ENCODE measurements at regions not wholly inside any gene's neighbourhood (a gene's known extent, or its start where the extent isn't known, plus 50 kb on each side); places are given as distances from the start of the nearest gene placed in this dataset.

DNA sequence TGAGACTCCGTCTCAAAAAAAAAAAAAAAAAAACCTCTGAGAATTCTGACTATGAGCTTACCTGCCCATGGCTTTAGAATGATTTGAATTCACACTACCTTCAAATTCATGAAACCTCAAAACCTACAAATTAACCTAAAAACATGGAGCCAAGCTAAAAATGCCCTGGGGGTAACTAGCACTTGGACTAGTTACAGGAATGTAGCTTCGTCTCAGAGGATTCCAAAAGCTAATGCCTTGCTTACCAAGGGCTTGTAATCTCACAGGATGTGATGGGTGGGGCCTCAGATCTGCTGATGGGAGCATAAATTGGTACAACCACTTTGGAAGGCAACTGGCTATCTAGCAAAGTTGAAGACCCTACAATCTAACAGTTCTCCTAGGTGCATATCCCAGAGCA is 79.4 kb upstream of the SPRY1 start:
- peaks cover 45% of the 10 kb centered on the region for H3K4me1 Mint-ChIP-seq
- no peaks in the 10 kb centered on the region for H3K27me3 Mint-ChIP-seq (ENCODE audit: low read depth)
- peaks cover 23% of the 10 kb centered on the region for H3K36me3 Mint-ChIP-seq (ENCODE audit: low read depth)
- TF ChIP-seq, protein P1, sequence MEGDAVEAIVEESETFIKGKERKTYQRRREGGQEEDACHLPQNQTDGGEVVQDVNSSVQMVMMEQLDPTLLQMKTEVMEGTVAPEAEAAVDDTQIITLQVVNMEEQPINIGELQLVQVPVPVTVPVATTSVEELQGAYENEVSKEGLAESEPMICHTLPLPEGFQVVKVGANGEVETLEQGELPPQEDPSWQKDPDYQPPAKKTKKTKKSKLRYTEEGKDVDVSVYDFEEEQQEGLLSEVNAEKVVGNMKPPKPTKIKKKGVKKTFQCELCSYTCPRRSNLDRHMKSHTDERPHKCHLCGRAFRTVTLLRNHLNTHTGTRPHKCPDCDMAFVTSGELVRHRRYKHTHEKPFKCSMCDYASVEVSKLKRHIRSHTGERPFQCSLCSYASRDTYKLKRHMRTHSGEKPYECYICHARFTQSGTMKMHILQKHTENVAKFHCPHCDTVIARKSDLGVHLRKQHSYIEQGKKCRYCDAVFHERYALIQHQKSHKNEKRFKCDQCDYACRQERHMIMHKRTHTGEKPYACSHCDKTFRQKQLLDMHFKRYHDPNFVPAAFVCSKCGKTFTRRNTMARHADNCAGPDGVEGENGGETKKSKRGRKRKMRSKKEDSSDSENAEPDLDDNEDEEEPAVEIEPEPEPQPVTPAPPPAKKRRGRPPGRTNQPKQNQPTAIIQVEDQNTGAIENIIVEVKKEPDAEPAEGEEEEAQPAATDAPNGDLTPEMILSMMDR (conservative IDR thresholded peaks at IDR 0.05), result no peak
- no peak overlapping the region for H3K27ac Mint-ChIP-seq (ENCODE audit: unreplicated experiment)
- no peak for DNase-seq (ENCODE audit: low read depth, low spot score)
- H3K9me3 Mint-ChIP-seq, result peaks cover 12% of the 10 kb centered on the region
- H3K4me3 Mint-ChIP-seq, result no peak overlapping the region

DNA sequence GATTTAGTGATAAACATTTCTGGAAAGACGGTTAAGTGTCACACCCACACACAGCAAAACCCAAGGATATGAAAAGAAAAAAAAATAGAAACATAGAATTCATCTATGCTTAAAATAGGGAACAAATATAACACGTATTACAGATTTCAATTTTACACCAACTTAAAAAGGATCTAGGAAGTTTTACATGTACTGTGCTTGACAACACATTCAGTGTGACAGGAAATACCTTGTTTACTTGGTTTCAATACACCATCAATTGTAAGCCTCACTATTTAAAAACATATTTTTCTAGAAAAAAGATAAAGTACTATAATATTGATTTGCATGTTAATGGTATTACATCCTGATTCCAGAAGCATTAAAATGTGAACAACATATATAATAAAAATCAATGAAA is 77.0 kb upstream of the SPRY1 start:
- Mint-ChIP-seq H3K36me3 (ENCODE audit: low read depth) (peaks cover 35% of the 10 kb centered on the region), H3K27me3 (ENCODE audit: low read depth) (no peaks in the 10 kb centered on the region), H3K9me3 (peaks cover 23% of the 10 kb centered on the region), H3K4me1 (peaks cover 27% of the 10 kb centered on the region), H3K27ac (ENCODE audit: unreplicated experiment) (no peak overlapping the region), H3K4me3 (no peak overlapping the region)
- DNase-seq (ENCODE audit: low read depth, low spot score), result no peak
- TF ChIP-seq, protein P1 (conservative IDR thresholded peaks at IDR 0.05), result no peak

DNA sequence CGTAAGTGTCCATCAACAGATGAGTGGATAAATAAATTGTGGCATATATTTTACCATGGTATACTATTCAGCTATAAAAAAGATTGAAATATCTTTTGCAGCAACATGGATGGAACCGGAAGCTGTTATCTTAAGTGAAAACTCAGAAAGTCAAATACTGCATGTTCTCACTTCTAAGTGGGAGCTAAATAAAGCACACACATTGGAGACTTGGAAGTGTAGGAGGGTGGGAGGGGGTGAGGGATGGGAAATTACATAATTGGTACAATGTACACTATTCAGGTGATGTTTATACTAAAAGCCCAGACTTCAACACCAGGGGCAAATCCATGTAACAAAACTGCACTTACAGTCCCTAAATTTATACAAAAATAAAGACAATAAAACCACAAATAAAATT is 72.6 kb upstream of the SPRY1 start:
- DNase-seq (ENCODE audit: low read depth, low spot score), result no peak
- peaks cover 28% of the 10 kb centered on the region for H3K9me3 Mint-ChIP-seq
- H3K36me3 Mint-ChIP-seq (ENCODE audit: low read depth), result peaks cover 42% of the 10 kb centered on the region
- H3K27me3 Mint-ChIP-seq (ENCODE audit: low read depth), result no peaks in the 10 kb centered on the region
- H3K4me3 Mint-ChIP-seq, result no peak overlapping the region
- H3K4me1 Mint-ChIP-seq, result peaks cover 16% of the 10 kb centered on the region
- no peak overlapping the region for H3K27ac Mint-ChIP-seq (ENCODE audit: unreplicated experiment)
- TF ChIP-seq, protein P1 (conservative IDR thresholded peaks at IDR 0.05), result no peak

DNA sequence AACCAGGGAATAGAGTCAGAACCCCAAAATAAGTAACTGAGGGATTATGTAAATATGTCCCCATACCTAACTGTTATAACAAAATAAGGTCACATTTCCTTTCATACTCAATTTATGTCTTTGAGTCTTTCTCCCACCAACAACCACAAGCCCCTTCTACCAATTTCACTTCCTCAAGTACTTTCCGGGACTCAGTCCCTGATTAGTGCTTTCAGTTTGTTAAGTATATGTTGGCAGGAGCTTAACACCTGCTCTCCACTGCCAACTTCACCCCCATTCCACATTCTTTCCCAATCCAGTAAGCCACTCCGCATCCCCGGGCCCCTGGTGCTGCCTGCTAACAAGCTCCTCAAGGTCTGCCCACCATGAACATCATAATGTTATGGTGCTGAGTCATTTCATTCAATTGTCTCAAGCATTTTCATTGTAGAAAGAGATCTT is 71.3 kb upstream of the SPRY1 start:
- peaks cover 42% of the 10 kb centered on the region for H3K36me3 Mint-ChIP-seq (ENCODE audit: low read depth)
- peaks cover 6% of the 10 kb centered on the region for H3K4me1 Mint-ChIP-seq
- H3K4me3 Mint-ChIP-seq, result no peak overlapping the region
- H3K9me3 Mint-ChIP-seq, result peaks cover 32% of the 10 kb centered on the region
- H3K27ac Mint-ChIP-seq (ENCODE audit: unreplicated experiment), result no peak overlapping the region
- TF ChIP-seq, protein P1 (conservative IDR thresholded peaks at IDR 0.05), result no peak
- H3K27me3 Mint-ChIP-seq (ENCODE audit: low read depth), result no peaks in the 10 kb centered on the region
- no peak for DNase-seq (ENCODE audit: low read depth, low spot score)

DNA sequence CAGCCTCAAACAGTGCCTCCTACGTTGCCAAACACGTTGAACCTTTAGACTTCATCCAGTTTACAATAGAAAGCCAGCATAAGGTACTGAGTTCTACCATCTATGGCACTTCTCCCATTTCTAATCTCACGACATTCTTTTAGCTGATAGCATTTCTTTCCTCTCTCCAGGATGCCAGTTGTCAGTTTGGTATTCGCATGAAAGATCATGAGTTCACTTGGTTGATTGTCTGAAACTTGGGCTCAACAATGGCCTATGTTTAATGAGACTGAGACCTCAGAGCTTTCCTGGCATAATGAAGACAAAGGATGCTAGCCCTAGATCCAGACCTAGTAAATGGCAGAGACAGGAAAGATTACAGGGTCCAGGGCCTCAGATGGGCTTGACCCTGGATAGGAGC is 69.2 kb upstream of the SPRY1 start:
- no peaks in the 10 kb centered on the region for H3K27me3 Mint-ChIP-seq (ENCODE audit: low read depth)
- DNase-seq (ENCODE audit: low read depth, low spot score), result no peak
- peaks cover 24% of the 10 kb centered on the region for H3K9me3 Mint-ChIP-seq

More for the DNA sequence above, 69.2 kb upstream of the SPRY1 start:
- Mint-ChIP-seq H3K36me3 (ENCODE audit: low read depth) (peaks cover 42% of the 10 kb centered on the region), H3K4me1 (peaks cover 6% of the 10 kb centered on the region), H3K4me3 (no peak overlapping the region), H3K27ac (ENCODE audit: unreplicated experiment) (peak overlapping the region; percentile 0)
- TF ChIP-seq, protein P1 (conservative IDR thresholded peaks at IDR 0.05), result no peak
